GM18519 (cell line): ENCODE measurements at regions not wholly inside any gene's neighbourhood (a gene's known extent, or its start where the extent isn't known, plus 50 kb on each side); places are given as distances from the start of the nearest gene placed in this dataset.

ENCODE experiments used
- ATAC-seq: cut with Tn5 transposase; IDR thresholded peaks from one replicate; pipeline ENCODE4 v1.9.1; 2021; ENCODE audit warnings: mild to moderate bottlenecking, moderate library complexity; ENCODE audit not compliant: unreplicated experiment, low FRiP score

DNA sequence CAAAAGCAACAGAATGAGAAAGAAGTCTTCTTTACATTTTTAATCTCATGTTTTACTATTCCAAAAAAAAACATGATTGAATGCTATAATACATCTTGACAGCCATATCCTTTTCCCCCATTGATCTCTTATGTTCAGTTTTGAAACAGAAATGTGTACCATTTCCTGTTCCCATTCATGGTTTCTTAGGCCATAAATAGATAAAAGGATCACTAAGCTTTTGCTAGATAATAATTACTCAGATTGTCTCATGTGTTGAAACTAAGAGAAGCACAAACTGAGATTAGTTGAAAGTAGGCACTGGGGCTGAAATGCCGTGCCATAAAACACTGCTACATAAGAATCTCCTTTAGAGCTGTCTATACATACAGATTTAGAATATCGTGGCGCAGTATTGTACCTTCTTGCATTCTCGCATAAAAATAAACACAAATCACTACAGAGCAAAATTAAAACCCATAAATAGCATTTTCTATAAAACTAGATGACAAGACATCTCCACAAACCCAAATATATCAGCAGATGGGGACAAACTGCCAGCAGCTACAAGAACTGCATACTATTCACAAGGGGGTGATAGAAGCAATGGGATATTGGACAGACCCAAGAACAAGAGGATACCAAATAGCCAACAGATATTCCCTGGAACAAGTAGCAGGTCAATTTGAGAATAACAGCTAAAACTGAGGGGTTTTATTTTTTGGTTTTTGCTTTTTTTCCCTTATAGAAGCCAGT, 405.3 kb upstream of the PRMT6 start:
- ATAC-seq: peak; percentile 75

DNA sequence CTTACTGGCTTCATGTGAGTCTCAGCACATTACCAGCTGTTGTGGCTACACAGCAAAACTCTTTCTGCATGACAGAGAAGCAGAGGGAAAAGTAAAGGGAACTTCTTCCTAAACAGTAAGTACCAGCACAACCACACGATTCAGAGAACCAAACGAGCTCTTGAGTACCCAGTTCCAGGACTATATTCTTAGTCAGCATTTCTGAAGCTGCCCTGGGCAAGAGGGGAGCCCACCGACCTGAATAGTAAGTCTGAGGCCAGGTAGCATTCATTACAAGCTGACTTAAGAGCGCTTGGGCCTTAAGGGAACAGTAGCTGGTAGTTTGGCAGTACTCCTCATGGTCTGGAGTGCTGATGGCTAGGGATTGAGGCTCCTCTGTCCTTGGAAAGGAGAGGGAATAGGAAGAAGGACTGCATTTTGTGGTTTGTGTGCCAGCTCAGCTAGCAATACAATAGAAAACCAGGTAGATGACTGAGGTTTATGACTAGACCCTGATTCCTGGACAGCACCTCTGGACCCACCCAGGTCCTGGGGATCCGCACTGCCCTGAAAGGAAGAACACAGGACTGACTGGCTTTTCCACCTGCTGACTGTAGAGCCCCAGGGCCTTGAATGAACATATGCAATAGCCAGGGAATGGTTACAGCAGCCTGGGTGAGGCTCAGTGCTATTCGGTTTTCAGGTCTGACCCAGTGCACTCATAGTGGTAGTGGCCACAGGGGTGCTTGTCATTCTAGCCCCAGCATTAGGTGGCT, 396.8 kb upstream of the PRMT6 start:
- no peak for ATAC-seq

DNA sequence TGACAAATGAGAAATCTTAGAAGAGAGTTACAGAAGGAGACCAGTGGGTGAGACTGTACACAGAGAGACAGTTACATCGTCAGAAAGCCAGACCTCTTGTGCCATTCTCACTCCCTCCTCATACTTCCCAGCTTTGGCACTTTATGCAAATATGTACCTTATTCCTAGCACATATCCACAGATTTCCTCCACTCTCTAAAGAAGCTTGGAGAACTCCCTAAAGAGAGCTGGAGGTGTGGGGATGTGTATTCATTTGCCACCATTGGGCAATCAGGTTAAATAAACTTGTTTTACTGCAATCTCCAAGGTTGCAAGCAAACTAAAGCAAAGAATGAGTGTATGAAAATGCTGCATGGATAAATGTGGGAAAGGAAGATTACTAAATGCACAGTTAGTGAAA, 380.9 kb upstream of the PRMT6 start:
- no peak for ATAC-seq

DNA sequence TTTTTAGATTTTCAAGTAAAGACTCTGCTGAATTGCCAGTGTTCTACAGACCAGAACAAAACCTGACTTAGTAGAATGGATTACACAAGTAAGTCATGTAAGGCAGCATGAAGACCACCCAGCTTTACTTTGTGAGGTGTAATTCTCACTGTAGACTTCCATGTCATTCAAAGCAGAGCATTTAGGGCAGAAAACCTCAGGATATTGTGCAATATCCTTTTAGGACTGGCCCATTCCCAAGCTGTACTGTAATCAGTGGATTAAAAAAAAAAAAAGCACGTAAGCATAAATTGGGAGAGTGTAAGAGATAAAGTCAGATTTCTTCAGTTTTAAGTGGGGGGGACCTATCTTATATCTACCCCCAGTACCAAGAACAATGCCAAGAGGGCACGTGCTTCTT, 380.5 kb upstream of the PRMT6 start:
- ATAC-seq: no peak

DNA sequence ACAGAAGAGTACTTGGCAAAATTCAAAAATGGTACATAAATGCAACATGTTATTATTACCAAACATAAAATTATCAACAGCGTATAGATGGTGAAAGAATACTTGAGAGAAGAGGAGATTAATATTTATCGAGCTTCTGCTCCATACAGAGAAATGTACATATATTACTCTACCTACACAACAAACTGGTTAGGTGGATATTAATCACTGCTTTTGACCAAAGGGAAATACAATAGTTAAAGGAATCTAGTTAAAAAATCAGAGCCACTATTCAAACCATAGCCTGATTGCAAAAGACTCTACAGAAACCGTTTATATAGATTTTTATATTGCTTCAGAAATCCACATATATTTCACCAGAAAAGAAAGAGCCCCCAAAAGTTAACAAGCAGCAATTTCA, 379.3 kb upstream of the PRMT6 start:
- ATAC-seq: no peak

DNA sequence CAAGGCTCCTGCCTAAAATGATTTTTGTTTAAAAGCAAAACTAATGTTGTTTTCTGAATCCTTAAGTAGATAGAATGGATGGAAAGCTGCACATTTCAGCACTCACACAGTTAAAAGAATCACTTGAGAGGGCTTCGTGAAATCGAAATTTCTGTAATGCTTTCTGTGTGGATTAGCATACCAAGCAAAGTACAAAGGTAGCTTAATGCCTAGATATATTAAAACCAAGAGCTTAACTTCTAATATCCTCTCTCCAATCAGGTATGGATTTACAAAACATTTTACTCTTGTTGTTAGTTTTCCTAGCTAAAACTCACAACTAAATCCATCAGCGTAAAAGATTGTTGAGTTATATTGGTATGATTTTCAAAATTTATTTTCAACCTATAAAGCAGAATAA, 378.8 kb upstream of the PRMT6 start:
- no peak for ATAC-seq

DNA sequence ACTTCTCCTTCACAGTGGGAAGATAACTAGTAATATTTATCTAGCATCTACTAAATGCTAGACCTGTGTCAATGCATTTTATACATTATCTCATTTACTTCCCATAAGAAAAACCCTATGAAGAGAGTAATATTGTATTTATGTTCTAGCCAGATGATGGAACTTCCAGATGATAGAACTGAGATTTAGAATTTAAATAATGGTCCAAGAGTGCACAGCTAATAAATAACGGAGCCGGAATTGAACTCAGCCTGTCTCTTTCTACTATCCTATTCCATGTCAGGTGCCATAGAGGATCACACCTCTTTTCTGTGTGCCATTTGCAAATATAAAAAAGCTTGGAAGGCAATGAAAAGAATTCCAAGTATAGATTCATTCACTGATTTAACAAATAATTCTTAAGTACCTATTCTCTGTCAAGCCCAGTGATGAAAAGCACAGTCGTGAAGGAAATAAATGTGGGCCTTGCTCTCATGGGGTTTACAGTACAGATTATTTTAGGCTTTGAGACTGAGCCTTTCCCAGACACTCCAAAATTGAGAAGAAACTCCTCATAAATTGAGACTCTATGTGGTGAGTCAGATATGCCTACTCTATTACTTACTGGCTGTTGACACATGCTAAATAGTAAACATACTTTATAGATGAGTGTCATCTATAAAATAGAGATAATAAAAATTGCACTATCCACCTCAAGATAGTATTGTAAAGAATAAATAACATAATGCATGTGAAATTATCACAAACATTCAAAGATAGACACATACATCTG, 378.0 kb upstream of the PRMT6 start:
- no peak for ATAC-seq

DNA sequence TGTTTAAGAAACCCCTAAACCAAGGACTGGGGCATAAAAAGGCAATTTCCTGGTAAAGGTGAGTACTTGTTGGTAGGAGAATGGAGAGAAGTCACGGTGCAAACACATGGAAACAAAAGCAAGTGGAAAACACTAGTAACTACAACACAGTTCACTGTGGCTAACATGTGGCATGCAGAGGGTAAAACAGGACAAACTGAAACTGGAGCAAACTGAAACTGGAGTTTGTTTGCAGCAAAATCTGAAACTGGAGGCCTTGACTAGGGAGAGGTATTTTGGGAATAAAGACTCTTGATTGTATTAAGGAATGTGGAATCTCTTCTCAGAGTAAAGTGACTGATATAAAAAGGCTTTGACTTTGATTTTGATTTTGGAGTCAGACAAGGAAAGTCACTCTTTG, 376.3 kb upstream of the PRMT6 start:
- no peak for ATAC-seq

DNA sequence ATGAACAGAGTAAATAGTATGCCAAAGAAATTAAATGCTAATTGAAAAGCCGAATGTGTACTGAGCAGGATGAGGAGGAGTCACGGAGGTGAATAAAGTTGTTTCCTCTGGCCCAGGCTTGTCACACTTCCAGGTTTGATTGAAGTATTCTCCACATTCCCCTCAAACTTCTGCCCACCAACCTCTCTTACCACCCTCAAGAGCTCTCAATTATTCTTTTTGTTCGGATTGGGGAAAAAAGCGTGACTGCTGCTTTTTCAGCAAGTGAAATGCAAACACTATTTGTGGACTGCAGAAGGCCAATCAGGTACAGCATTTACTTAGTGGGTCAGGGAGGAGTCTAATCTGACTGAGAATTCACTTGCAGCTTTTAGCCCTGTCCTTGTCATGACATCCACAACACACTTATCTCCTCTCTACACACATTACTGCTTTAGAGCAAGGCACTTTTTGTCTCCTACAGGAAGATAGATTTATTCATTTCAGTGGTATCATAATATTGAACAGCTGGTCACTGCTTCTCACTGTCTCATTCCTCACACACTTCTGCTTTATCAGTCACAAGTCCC, 375.6 kb upstream of the PRMT6 start:
- no peak for ATAC-seq

DNA sequence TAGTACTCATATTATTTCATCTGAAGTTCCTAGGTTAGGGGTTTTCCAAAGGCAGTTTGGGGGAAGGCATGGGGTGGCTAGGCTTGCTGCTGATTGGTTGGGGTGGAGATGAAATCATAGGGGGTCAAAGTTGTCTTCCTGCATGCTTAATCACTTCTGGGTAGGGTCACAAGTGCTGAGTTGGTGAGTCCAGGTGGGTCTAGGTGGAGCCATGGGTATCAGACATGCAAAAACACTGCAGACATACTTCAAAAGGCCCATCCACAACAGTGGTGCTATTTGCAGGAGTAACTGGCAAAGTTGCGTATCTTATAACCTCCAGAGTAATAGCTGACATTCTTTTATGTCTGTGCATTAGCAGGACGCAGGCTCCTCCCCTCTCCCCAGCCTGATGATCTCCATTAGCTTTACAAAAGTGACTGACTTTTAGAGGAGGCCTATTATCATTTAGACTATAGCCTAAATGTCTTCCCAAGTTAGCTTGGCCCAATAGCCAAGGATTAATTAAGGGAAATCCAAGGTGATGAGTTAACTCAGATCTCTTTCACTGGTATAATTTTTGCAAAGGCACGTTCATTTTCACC, 374.4 kb upstream of the PRMT6 start:
- ATAC-seq: no peak

DNA sequence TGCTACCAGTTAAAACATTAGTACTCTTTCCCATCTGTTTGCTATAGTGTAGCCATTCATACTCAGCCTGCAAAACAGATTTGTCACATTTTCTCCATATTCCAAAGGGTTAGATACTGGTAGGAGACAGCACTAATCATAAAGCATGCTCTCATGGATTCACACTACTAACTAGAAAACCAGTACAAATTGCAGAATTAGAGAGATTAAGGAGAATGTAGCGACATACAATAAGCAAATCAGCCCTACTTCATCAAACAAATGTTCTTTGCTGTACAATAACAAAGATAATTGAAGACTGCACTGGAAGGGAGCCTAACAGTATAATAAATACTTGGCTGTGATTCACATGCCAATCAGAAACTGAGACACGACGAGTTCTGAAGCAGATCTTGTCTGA, 368.0 kb upstream of the PRMT6 start:
- no peak for ATAC-seq

DNA sequence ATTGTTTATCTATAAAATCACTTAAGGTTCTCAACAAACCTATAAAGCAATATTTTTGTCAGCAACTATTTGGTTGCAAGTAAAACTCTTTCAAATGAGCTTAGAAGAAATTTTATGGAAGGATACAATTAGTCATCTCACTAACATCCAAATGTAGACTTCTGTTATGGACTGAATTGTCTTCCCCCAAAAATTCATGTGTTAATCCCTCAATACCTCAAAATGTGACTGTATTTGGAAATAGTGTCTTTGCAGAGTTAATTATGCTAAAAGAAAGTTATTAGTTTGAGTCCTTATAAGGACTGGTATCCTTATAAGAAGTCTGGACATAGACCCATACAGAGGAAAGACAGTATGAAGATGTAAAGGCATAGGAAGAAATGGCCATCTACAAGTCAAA, 357.8 kb upstream of the PRMT6 start:
- ATAC-seq: no peak

DNA sequence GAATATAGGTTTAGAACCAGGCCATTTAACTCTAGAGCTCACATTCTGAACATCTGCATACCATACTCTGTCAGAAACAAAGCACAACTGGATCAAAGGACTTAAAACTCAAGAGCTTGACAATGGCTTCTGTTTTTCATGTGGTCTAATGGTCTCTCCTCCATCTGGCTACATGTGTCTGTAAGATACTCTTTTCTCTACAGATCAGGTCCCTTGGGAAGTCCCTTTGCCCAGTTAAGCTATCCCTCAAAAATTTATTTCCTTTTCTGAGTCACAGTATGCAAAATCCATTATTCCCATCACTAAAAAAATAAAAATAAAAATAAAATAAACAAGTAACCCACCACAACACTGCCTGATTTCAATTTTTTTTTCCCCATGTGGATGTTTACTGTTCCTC, 357.0 kb upstream of the PRMT6 start:
- ATAC-seq: no peak

DNA sequence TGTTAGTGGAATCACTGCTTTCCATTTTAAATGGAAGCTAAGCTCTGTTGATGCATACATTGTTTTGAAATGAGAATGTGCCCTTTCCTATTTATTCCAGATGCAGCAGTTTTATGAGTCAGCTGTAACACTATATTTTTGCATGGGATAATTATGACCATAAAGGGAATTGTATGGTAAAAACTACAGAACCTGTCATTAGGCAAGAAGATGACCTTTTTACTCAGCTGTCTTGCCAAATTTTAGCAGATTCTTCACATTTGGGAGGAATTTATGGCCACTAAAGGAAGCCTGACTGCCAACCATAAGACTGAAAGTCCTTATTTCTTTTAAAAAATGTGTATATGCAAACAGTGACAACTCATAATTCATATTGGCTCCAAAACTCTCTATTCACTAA, 356.3 kb upstream of the PRMT6 start:
- no peak for ATAC-seq

DNA sequence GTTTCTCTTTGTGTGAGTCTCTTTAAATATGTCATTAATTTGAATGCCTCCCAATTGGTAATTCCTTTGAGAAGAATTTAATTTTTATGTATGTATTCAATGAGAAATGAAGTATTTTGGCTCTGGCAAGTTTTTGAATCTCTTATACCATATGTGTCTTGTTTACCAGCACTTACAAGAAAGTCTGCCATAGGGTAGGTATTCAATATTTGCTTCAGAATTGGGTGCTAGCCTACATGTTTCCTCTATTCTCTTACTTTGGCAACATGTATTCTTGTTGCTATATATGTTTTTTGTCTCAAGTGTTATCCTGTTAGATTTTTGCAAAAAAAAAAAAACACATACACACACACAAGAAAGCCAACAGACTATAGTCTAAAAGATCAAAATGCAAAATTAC, 350.5 kb upstream of the PRMT6 start:
- no peak for ATAC-seq

DNA sequence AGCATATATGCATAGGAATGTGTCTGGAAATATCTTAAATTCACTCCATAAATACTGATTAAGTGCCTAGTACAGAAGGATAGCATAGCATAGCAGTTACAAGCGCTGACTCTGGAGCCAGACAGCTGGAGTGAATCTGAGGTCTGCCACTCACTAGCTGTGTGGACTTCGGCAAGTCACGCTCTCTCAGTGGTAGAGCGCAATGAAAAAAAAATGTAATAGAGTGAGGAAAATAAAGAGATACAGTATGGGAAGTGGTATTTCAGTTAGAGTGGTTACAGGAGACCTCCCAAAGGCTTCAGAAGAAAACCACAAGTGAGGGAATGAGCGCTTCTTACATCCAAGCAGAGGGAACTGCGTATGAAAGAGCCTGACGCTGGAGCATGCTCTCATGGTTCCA, 338.9 kb upstream of the PRMT6 start:
- ATAC-seq: no peak

DNA sequence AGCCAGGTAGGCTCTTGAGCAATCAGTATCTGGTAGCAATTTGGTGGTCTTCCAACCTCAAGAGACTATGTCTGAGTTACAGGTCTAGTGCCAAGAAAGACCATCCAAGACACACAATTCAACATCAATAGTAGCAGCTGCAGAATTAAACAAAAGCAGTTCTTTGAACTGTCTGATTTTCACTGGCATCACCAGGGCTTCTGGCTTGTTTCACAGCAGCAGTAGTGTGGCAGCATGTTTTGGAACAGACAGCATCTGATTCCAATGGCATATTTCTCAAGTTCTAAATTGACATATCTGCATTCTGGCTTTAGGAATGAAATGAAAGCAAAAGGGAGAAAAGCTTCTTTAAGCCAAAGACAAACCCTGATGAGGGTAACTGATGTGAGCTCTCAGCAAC, 334.7 kb upstream of the PRMT6 start:
- no peak for ATAC-seq

DNA sequence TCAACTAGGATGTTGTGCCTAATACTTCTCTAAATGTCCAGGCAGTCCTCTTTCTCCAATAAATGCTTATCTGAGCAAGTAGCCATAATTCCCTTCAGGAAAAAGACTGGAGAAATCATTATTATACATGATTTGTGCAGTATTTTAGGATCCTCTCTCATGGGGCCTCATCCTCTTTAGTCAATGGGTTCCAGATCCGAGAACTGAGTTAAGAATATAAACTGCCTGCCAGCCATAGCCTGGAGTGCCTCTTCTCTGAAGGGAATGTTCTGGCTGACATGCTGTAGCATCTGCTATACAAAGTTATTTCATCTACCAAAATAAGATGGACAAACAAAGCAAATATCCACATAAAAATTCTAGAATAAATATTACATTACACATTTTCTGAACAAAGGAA, 334.0 kb upstream of the PRMT6 start:
- ATAC-seq: no peak

DNA sequence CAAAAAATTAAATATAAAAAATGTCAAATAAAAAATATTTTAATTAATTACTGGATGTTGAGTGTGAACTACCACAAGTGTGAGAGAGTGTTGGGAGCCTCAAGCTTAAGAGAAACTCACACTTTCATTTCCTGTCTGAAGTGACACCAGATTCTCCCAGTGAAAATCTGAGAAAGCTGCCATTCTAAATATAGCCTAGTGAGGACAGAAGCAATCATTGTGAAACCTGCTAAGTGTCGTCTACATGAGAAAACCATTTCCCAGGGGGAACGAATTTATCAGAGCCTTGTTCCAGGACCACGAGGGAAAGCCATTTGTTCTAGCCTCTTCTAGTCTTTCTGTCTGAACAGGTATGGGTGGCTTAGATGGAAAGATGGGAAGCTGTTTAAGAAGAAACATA, 329.3 kb upstream of the PRMT6 start:
- ATAC-seq: peak; percentile 96

DNA sequence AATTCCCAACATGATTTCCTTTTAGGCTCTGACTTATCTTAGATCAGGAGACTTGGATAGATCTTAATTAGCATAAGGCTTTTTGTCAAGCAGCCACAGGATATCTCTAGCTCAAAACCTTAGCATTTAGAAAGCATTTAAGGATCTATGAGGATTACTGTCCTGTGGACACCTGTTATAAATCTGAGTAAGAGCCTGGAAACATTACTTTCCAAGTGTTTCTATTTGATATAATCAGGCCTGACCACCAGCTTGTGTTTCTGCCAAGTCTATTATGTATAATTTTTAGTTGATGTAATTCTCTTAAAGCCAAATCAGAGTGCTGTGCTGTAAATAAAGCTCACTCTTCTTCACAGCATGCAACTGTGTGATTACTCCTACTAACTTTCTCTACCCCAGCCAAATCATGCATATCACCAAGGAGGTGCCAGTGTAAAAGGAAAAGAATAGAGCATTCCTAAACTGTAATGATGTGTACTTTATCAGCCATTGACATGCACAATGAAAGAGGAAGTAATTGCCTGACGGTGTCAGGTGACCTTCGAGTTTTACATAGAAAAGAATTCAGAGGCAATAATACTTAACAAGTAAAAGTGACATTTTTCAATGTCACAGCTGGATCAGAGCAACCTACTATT, 309.9 kb upstream of the PRMT6 start:
- no peak for ATAC-seq
